Sigmoid colon (tissue), 6 donors: ENCODE measurements at regions not wholly inside any gene's neighbourhood (a gene's known extent, or its start where the extent isn't known, plus 50 kb on each side); places are given as distances from the start of the nearest gene placed in this dataset.

ENCODE experiments used
- DNase-seq: peaks from one replicate; pipeline ENCODE4 v3.0.0-alpha.2; 2019
- H3K27ac ChIP-seq, 4 donors: fragments of 200-600 bp; sonication (generic); one replicate each; pipeline ENCODE4 v1.5.1; 2016 to 2019; ENCODE audit warnings: mild to moderate bottlenecking in 1 of 4
- H3K27me3 ChIP-seq, 3 donors: fragments of 200-600 bp; sonication (generic); one replicate each; pipeline ENCODE4 v1.5.1; 2019; ENCODE audit warnings: mild to moderate bottlenecking in 1 of 3
- H3K36me3 ChIP-seq, 4 donors: fragments of 200-600 bp; sonication (generic); one replicate each; pipeline ENCODE4 v1.5.1; 2016 to 2019
- H3K4me1 ChIP-seq, 4 donors: fragments of 200-600 bp; sonication (generic); one replicate each; pipeline ENCODE4 v1.5.1; 2017 to 2019
- H3K4me3 ChIP-seq, 4 donors: fragments of 200-600 bp; sonication (generic); one replicate each; pipeline ENCODE4 v1.5.1; 2017 to 2019; ENCODE audit warnings: mild to moderate bottlenecking in 2 of 4, moderate library complexity in 1 of 4
- H3K9me3 ChIP-seq, 4 donors: fragments of 200-600 bp in 3 of 4; sonication (generic) in 3 of 4; one replicate each; pipeline versions ENCODE4 v1.5.1 to v1.6.1; 2013 to 2019
- CTCF ChIP-seq, 4 experiments: fragments of 450-650 bp in 3 of 4; fragments of 200-600 bp in 1 of 4; IDR thresholded peaks; one replicate each; pipeline ENCODE4 v1.5.1; 2016 to 2019; ENCODE audit warnings: antibody characterized with exemption in 4 of 4, mild to moderate bottlenecking in 3 of 4, moderate library complexity in 2 of 4
- EP300 ChIP-seq, 4 donors: sonication (generic); formaldehyde crosslinking; IDR thresholded peaks; one replicate each; pipeline ENCODE4 v1.6.1; 2017; ENCODE audit warnings: antibody characterized with exemption in 4 of 4
- POLR2A ChIP-seq, 2 donors: fragments of 450-650 bp; IDR thresholded peaks; one replicate each; pipeline ENCODE4 v1.6.1; 2016; ENCODE audit warnings: antibody characterized with exemption in 2 of 2, mild to moderate bottlenecking in 2 of 2, moderate library complexity in 2 of 2
- POLR2AphosphoS5 ChIP-seq, 4 donors: sonication (generic); formaldehyde crosslinking; IDR thresholded peaks; one replicate each; pipeline ENCODE4 v1.6.1; 2017; ENCODE audit warnings: antibody characterized with exemption in 4 of 4
- WGBS, 2 donors: extraction: QIAGEN DNeasy Blood & Tissue Kit; methylation state at CpG; one replicate each; pipeline ENCODE4 v1.1.7; 2013; 5-methylcytosine and 5-hydroxymethylcytosine counted together
- intact Hi-C: fragments of 100-400 bp; cut with DNase I; formaldehyde crosslinking; loops from one replicate; pipeline ENCODE4 v1.15.1; 2023
- donor health status: healthy with polysubstance abuse.
- donor health status: healthy.

- Histone ChIP-seq H3K4me1 (no peaks in the 10 kb centered on the region), H3K9me3 (peaks cover 0 to 8% (median 2%) of the 10 kb centered on the region in 4 donors), H3K27ac (no peak overlapping the region), H3K27me3 (no peaks in the 10 kb centered on the region), H3K36me3 (no peaks in the 10 kb centered on the region), H3K4me3 (no peak overlapping the region)
- intact Hi-C loops = no loop called here
- no peak for TF ChIP-seq POLR2AphosphoS5 (IDR thresholded peaks at IDR 0.05)
- TF ChIP-seq EP300 (IDR thresholded peaks at IDR 0.05) = no peak
- no peak for TF ChIP-seq POLR2A (IDR thresholded peaks at IDR 0.05)
- TF ChIP-seq CTCF (IDR thresholded peaks at IDR 0.05) = no peak
- WGBS, 2 donors = 34 to 43% methylated on average over 5 of the region's 5 CpGs
- no peak for DNase-seq
Measured at GRCh38 chr10:29205787-29206186, 83.1 kb upstream of the LYZL1 start.

- no peak for TF ChIP-seq EP300 (IDR thresholded peaks at IDR 0.05)
- no peak for TF ChIP-seq CTCF (IDR thresholded peaks at IDR 0.05)
- TF ChIP-seq POLR2AphosphoS5 (IDR thresholded peaks at IDR 0.05) = no peak
- no peak for TF ChIP-seq POLR2A (IDR thresholded peaks at IDR 0.05)
- no peak overlapping the region for H3K27ac ChIP-seq
- no peaks in the 10 kb centered on the region for H3K4me1 ChIP-seq
- no peak for DNase-seq
- H3K36me3 ChIP-seq = no peaks in the 10 kb centered on the region
- 72 to 74% methylated on average over 2 of the region's 2 CpGs for WGBS, 2 donors
- intact Hi-C loops = no loop called here
- H3K27me3 ChIP-seq = no peaks in the 10 kb centered on the region
- peaks cover 0 to 8% (median 2%) of the 10 kb centered on the region in 4 donors for H3K9me3 ChIP-seq
- H3K4me3 ChIP-seq = no peak overlapping the region
Measured at GRCh38 chr10:29208845-29209244, 80.0 kb upstream of the LYZL1 start.

- TF ChIP-seq POLR2A (IDR thresholded peaks at IDR 0.05) (no peak), EP300 (IDR thresholded peaks at IDR 0.05) (no peak), POLR2AphosphoS5 (IDR thresholded peaks at IDR 0.05) (no peak), CTCF (IDR thresholded peaks at IDR 0.05) (no peak)
- Histone ChIP-seq H3K27me3 (no peaks in the 10 kb centered on the region), H3K27ac (no peak overlapping the region), H3K4me3 (no peak overlapping the region), H3K4me1 (no peaks in the 10 kb centered on the region), H3K9me3 (peaks cover 0 to 8% (median 2%) of the 10 kb centered on the region in 4 donors), H3K36me3 (no peaks in the 10 kb centered on the region)
- intact Hi-C loops = no loop called here
- no peak for DNase-seq
Measured at GRCh38 chr10:29209830-29210229, 79.0 kb upstream of the LYZL1 start.

- intact Hi-C loops = no loop called here
- Histone ChIP-seq H3K4me3 (no peak overlapping the region), H3K27me3 (no peaks in the 10 kb centered on the region), H3K4me1 (no peaks in the 10 kb centered on the region), H3K27ac (no peak overlapping the region), H3K36me3 (no peaks in the 10 kb centered on the region), H3K9me3 (peaks cover 0 to 8% (median 2%) of the 10 kb centered on the region in 4 donors)
- 59 to 62% methylated on average over 2 of the region's 2 CpGs for WGBS, 2 donors
- no peak for DNase-seq
- TF ChIP-seq POLR2A (IDR thresholded peaks at IDR 0.05) = no peak
- no peak for TF ChIP-seq POLR2AphosphoS5 (IDR thresholded peaks at IDR 0.05)
- TF ChIP-seq CTCF (IDR thresholded peaks at IDR 0.05) = no peak
Measured at GRCh38 chr10:29210266-29210868, 78.5 kb upstream of the LYZL1 start.

GRCh38 chr10:29212597-29212996 lies 76.3 kb upstream of the LYZL1 start:
- Histone ChIP-seq H3K4me3 (no peak overlapping the region), H3K27me3 (no peaks in the 10 kb centered on the region), H3K9me3 (peaks cover 0 to 8% (median 2%) of the 10 kb centered on the region in 4 donors), H3K27ac (no peak overlapping the region), H3K36me3 (no peaks in the 10 kb centered on the region), H3K4me1 (no peaks in the 10 kb centered on the region)
- DNase-seq = no peak
- intact Hi-C loops = no loop called here
- TF ChIP-seq POLR2A (IDR thresholded peaks at IDR 0.05) (no peak), POLR2AphosphoS5 (IDR thresholded peaks at IDR 0.05) (no peak), CTCF (IDR thresholded peaks at IDR 0.05) (no peak)
- WGBS, 2 donors = 61 to 79% methylated on average over 3 of the region's 3 CpGs
